GM18519 (cell line): ENCODE measurements at regions not wholly inside any gene's neighbourhood (a gene's known extent, or its start where the extent isn't known, plus 50 kb on each side); places are given as distances from the start of the nearest gene placed in this dataset.

Experiments
- ATAC-seq: cut with Tn5 transposase; IDR thresholded peaks from one replicate; pipeline ENCODE4 v1.9.1; 2021; ENCODE audit warnings: mild to moderate bottlenecking, moderate library complexity; ENCODE audit not compliant: unreplicated experiment, low FRiP score

DNA sequence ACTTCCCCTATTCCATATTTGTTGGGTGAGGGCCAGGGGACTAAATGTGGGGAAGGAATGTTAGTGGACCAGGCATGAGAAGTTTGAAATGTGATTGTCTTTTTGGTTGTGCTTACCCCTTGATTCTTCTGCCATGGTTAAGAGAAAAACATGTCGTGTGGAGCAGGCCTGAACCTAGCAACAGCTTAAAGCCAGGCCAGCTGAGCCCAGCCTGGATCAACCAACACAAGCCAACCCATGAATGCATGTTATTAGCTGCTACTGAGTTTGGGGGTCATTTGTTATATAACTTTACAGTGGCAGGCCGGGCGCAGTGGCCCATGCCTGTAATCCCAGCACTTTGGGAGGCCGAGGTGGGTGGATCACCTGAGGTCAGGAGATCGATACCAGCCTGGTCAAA lies 52.4 kb upstream of the TRIO start:
- no peak for ATAC-seq

DNA sequence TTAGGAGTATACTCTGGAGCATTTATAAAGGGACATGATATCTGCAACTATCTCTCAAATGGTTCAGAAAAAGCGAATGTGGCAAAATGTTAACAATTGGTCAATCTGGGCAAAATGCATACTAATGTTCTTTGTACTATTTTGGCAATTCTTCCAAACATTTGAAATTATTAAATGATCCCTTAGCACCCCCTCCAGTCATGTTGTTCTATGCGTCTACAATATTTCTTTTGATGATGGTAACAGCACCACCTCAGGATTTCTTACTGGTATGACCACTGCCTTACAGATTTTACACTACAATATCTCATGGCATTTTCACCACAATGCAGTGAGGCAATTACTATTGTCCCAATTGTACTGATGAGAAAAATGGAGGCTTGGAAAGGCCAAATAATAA lies 52.9 kb upstream of the TRIO start:
- no peak for ATAC-seq

- ATAC-seq, result no peak
Measured at GRCh38 chr5:14089198-14089597, 53.9 kb upstream of the TRIO start.

DNA sequence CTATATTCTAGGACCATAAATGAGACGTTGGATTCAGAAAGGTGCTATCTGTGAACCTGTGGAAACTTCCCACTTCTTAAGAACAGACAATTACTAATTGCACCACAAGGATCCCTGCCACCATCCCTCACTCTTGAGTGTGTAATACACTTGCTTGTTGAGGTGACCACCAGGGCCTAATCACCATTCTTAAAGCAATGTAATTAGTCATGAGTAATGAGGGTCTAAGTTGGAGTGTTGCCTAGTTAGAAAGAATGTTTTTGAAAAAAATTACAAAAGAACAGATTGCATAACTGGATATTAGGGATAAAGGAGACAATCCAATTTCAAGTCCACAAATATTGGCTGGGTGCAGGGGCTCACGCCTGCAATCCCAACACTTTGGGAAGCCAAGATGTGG lies 56.9 kb upstream of the TRIO start:
- ATAC-seq, result no peak

DNA sequence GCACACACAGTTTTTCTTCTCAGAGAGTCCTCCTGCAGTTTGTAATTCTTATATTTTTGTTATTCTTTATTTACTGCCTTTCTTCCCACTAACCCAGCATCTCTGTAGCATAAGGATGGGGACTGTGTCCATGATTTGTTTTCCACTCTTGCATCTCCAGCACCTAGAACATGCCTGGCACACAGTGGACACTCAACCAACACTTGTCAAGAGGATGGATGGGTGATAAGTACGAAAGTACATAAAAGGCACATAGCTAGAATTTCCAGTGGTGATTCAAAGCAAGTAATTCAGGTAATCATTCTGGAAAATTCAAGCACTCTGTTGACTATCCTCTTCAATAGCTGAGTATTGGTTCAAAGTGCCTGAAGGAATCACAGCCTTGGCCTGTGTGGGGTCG lies 60.2 kb upstream of the TRIO start:
- no peak for ATAC-seq

DNA sequence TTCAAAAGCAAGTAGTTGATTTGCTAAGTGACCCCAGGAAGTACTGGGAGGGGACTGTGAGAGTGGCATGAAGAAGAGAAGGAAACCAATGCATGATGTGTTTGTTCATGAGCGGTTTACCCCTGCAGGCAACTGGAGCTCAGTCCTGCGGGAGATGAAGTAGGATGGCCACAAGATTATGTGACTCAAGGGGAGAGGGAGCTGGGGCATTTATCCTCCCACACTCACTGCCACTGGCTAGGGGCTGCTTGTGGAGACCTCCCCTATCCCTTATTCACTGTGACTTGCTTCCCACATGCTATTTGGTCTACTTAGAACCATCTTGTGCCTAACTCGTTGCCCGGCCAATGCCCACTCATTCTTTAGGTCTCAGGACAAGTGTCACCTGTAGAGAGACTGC lies 60.6 kb upstream of the TRIO start:
- no peak for ATAC-seq

GRCh38 chr5:14081791-14082190 lies 61.4 kb upstream of the TRIO start:
- ATAC-seq, result no peak

DNA sequence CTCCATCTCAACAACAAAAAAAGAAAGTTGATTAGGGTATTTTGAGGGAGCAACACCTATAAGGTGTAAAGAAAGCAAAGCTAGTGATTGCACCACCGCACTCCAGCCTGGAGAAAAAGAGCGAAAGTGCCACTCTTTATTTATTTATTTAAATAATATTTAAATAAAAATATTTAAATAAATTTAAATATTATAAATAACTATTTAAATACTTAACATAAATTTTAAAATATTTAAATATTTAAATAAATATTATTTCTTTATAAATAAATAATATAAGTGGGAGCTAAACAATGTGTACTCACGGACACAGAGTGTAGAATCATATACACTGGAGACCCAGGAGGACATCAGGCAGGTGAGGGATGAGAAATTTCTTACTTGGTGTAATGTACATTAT lies 64.4 kb upstream of the TRIO start:
- no peak for ATAC-seq

- ATAC-seq, result no peak
Measured at GRCh38 chr5:14077501-14077900, 65.6 kb upstream of the TRIO start.

DNA sequence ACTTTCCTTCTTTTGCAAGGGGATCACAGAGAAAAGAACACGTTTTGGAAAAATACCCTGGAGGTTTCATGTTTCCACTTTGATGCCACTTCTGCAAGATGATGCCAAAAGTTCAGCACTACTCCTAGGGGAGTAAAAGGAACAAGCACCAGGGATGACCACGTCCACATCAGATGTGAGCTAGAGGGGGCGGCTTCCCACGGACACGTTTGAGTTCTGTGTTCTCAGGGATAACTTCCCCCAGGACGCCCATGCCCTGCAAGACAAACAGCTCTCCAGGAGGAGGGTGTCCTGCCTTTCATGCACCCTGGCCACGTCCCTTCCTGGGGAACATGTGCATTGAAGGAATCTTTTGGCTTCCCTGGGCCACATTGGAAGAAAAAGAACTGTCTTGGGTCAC lies 66.6 kb upstream of the TRIO start:
- ATAC-seq, result no peak

DNA sequence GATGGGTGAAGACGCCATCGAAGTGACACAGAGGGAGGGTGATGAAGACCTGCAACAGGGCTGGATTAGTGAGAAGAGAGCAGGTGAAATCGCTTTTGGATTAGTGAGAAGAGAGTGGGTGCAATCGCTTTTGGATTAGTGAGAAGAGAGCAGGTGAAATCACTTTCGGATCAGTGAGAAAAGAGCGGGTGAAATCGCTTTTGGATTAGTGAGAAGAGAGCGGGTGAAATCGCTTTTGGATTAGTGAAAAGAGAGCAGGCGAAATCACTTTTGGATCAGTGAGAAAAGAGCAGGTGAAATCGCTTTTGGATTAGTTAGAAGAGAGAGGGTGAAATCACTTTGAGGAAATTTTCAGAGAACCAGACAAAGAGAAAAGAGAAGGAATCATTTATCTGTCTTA lies 67.2 kb upstream of the TRIO start:
- ATAC-seq, result no peak

DNA sequence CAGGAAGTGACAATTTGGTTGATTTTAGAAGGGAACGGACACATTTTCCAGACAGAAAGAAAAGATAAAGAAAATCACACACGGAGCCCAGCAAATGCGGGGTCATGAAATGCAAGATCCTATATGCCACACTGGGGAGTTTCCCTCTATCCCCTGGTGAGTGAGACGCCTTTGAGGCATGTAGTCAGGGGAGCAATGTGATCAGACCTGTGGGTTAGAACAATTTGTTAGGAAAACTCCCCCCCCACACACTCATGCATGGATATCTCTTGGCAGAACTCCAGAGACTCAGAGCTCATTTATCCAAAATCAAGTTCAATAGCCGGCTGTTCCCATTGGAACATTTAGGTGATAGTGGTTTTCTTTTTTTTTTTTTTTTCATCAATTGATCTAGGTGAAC lies 71.7 kb upstream of the TRIO start:
- ATAC-seq, result no peak

GRCh38 chr5:14069021-14069420 lies 74.1 kb upstream of the TRIO start:
- no peak for ATAC-seq

DNA sequence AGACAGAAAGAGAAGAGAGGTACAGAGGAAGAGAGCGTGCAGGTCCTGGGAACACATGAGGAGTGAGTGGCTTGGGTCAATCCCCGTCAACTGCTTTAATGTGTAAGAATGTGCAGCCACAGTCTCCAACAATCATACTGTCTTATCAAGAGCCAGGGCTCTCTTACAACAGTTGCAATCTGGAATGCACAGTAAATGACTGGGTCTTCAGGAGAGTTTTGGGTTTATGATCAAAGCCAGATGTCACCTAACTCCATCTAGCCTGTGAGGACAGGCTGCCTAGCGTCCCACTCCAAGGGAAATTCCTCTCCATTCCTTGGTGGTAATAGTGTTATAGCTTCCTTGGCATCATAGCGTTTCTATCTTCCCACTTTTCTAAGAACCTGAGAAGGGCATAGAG lies 75.0 kb upstream of the TRIO start:
- ATAC-seq, result no peak

GRCh38 chr5:14066326-14066725 lies 76.8 kb upstream of the TRIO start:
- ATAC-seq, result no peak

- ATAC-seq, result no peak
Measured at GRCh38 chr5:14064841-14065240, 78.3 kb upstream of the TRIO start.

DNA sequence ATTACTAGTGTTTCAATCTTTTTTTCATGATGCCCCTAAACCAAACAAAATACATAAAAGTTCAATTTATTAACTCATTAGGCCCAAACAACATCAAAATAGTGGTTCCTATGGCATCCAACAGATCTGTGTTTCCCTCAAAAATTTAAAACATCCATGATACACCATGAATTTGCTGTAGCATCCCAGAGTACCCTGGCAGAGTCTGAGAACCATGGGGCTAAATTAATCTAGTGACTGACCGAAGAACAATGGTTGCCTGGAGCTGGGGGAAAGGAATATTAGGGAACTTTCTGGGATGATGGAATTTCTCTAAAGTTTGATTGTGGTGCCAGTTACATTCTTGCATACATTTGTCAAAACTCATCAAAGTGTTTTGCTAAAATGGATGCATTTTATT lies 79.5 kb upstream of the TRIO start:
- ATAC-seq, result no peak

GRCh38 chr5:14063138-14063537 lies 80.0 kb upstream of the TRIO start:
- ATAC-seq, result no peak

DNA sequence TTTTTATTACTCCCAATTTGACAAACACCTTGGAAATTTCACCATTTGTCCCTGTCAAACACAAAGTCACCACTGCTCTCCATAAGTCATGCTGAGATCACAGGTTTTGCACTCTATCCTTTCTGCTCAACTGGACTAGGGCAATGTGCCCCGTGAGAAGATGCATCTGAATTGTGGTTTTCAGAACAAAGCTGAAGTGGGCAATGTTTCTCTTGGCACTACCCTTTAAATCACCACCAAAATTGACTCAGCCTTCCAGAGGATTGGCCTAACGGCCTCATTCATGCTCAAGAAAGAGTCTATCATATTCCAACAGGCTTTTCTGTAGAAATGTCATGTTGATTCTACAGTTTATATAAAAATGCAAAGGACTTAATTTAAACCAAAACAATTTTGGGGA lies 81.0 kb upstream of the TRIO start:
- ATAC-seq, result no peak

- no peak for ATAC-seq
Measured at GRCh38 chr5:14061106-14061505, 82.0 kb upstream of the TRIO start.

- ATAC-seq, result no peak
Measured at GRCh38 chr5:14060218-14060617, 82.9 kb upstream of the TRIO start.

- ATAC-seq, result no peak
Measured at GRCh38 chr5:14059810-14060209, 83.3 kb upstream of the TRIO start.

DNA sequence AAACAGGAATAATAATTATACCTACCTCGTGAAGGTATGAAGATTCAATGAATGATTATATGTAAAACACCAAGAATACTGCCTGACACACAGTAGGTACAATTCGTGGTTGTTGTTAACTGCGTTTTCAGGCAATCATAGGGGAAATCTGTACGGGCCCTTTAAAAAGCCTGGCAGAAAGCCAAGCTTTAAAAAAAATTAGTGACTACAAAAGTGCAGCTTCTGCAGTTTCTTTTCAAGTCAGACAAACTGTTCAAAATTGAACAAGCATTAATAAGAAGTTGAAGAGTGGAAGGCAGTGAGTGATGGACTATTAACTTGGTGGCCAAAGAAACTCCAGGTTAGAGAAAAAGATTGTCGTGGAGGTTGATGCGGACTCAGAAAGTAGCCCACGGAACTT lies 85.9 kb upstream of the TRIO start:
- no peak for ATAC-seq

GRCh38 chr5:14056039-14056438 lies 87.1 kb upstream of the TRIO start:
- ATAC-seq, result no peak
